GM10248 (cell line): ENCODE measurements at regions not wholly inside any gene's neighbourhood (a gene's known extent, or its start where the extent isn't known, plus 50 kb on each side); places are given as distances from the start of the nearest gene placed in this dataset.

Source experiments
- CTCF ChIA-PET: fragments of 300-600 bp; sonication (Branson Sonifier 250); formaldehyde crosslinking; extraction: SDS; loops from one replicate; lab custom pipeline; 2021; ENCODE audit warnings: antibody characterized with exemption; lab: Yijun Ruan, JAX
- POLR2A ChIA-PET: fragments of 350-650 bp; sonication (Branson Sonifier 250); formaldehyde crosslinking; extraction: SDS; loops from one replicate; lab custom pipeline; 2020; ENCODE audit warnings: antibody characterized with exemption; lab: Yijun Ruan, JAX
- DNase-seq: peaks from one replicate; pipeline ENCODE4 v3.0.0; 2012; ENCODE audit errors: extremely low spot score
- TF ChIP-seq, protein P1 (sequence below): IDR thresholded peaks from 2 replicates; pipeline ENCODE4 v1.5.1; 2012; ENCODE audit warnings: mild to moderate bottlenecking, low read depth; ENCODE audit errors: extremely low read depth, missing control alignments, control extremely low read depth

DNA sequence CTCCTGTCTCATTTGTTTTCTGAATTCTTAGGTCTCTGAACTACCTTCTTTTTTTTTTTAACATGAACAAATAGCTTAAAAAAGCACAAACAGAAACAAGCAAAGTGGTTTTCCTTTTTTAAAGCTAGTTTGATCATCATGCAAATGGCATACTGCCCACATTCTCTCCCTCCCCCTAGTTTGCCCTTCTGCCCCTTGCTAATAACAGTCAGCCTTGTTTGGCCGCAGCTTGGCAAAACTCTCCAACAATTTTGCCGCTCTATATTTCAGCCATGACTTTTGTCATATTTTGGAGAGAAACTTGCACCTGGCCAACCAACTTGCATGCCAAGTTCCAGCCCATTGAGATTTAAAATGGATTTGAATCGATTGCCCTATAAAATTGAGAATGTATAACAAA is 666.0 kb upstream of the NR2F2 start:
- TF ChIP-seq, protein P1, sequence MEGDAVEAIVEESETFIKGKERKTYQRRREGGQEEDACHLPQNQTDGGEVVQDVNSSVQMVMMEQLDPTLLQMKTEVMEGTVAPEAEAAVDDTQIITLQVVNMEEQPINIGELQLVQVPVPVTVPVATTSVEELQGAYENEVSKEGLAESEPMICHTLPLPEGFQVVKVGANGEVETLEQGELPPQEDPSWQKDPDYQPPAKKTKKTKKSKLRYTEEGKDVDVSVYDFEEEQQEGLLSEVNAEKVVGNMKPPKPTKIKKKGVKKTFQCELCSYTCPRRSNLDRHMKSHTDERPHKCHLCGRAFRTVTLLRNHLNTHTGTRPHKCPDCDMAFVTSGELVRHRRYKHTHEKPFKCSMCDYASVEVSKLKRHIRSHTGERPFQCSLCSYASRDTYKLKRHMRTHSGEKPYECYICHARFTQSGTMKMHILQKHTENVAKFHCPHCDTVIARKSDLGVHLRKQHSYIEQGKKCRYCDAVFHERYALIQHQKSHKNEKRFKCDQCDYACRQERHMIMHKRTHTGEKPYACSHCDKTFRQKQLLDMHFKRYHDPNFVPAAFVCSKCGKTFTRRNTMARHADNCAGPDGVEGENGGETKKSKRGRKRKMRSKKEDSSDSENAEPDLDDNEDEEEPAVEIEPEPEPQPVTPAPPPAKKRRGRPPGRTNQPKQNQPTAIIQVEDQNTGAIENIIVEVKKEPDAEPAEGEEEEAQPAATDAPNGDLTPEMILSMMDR, result no peak
- ChIA-PET POLR2A (no interaction called here), CTCF (no interaction called here)
- no peak for DNase-seq

DNA sequence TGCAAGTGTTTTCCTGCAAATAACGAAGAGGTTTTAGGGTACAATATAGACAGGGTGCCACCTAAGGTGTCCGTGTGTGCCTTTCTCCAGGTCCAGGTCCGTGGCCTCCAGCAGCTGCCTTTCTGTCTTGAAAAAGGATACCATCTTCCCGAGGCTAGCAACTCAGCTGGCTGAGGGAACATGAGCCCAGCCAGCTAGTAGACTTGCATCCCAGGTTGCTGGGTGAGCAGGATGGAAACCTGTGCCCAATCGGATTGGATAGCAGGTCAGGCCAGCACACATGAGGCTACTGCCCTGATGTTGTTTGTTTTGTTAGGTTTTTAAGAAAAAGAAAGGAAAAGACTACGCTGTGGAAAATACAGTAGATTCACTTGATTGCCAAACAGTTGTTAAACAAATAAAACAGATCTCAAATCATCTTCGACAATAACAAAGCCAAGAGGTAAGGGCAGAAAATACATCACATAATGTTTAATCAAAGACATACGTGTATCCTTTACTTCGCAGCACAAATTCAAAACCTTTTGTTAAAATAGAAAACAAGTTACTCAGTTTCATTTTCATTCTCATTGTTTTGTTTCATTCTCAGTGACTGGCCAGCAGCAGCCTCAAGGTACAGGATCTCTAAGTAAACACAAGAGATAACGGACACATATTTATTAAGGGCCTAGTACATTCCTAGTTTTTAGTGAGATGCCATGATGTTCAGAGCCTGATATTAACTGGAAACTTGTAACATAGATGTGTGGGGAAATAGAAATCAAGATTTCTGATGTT is 661.2 kb upstream of the NR2F2 start:
- ChIA-PET POLR2A (no interaction called here), CTCF (interaction anchor here (0.7 kb wide), 1 partner anchor 11 kb away, joined by 3 read pairs; no protein-coding TSS in a partner anchor)
- TF ChIP-seq, protein P1, result no peak
- DNase-seq, result no peak

DNA sequence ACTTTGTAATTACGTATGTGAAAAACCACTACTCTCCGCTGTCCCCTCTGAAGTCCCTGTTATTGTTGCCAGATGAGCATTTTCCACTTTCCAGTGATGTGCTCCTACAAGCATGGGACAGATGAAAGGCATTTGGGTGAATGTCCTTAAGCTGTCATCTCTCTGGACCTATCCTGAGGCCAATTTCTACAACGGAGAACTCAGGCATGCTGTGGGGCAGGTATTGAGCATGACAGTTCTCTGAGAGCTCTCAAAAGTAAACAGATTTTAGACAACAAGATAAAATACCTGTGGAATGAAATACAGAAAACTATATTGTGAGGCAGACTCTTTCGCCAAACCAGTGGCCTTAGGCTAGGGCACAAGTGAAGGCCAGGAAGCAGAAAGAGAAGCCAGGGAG is 656.5 kb upstream of the NR2F2 start:
- no peak for DNase-seq
- TF ChIP-seq, protein P1, result no peak
- ChIA-PET CTCF (no interaction called here), POLR2A (no interaction called here)

- ChIA-PET CTCF (interaction anchor here (1.0 to 1.3 kb wide), 2 partner anchors 13 to 28 kb away, joined by 3 read pairs; no protein-coding TSS in a partner anchor), POLR2A (no interaction called here)
- no peak for DNase-seq
- TF ChIP-seq, protein P1, result no peak
Measured at GRCh38 chr15:95676500-95676899, 654.0 kb upstream of the NR2F2 start.

DNA sequence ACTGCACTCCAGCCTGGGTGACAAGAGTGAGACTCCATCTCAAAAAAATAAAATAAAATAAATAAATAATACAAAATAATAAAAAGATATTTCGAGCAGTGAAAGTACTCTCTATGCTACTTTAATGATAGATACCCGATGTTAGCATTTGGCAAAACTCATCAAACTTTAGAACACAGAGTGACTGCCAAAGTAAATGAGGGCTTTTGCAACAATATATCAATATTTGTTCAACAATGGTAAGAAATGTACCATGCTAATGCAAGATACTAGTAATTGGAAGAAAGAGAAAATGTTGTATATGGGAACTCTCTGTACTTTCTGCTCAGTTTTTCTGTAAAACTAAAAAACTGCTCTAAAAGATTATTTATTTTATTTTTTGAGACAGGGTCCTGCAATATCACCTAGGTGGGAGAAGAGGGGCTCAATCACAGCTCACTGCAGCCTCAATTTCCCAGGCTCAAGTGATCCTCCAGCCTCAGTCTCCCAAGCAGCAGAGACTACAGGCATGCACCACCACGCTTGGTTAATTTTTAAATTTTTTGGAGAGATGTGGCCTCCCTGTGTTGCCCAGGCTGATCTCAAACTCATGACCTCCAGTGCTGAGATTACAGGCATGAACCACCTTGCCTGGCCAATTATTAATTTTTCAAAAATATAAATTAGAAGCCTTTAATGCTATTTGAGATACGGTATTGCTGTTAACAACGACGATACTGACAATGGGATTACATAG is 650.5 kb upstream of the NR2F2 start:
- no peak for DNase-seq
- POLR2A ChIA-PET, result no interaction called here
- TF ChIP-seq, protein P1, result no peak
- CTCF ChIA-PET, result no interaction called here

GRCh38 chr15:95680728-95681127 is 649.8 kb upstream of the NR2F2 start:
- CTCF ChIA-PET, result no interaction called here

More at GRCh38 chr15:95680728-95681127, 649.8 kb upstream of the NR2F2 start:
- POLR2A ChIA-PET, result no interaction called here
- DNase-seq, result no peak
- TF ChIP-seq, protein P1, result no peak
